ENCODE measurements at regions not wholly inside any gene's neighbourhood (a gene's known extent, or its start where the extent isn't known, plus 50 kb on each side); places are given as distances from the start of the nearest gene placed in this dataset.

GRCh38 chr12:124632519-124632984 lies 65.1 kb upstream of the NCOR2 start (continued):
- no peak for TF ChIP-seq CTCF (IDR thresholded peaks at IDR 0.05; ENCODE audit: low read depth, low read length, missing input control)

GRCh38 chr12:124631681-124632256 lies 64.4 kb upstream of the NCOR2 start:
- 93% methylated on average over 11 of the region's 11 CpGs for WGBS
- DNase-seq (ENCODE audit: low spot score), result no peak
- Histone ChIP-seq H3K9me3 (ENCODE audit: control insufficient read depth in 4 of 4, low read length in 3 of 4) (no peaks in the 10 kb centered on the region), H3K9ac (ENCODE audit: low read depth in 1 of 2, low read length in 2 of 2) (no peak overlapping the region), H3K4me3 (ENCODE audit: low read depth in 1 of 3, low read length in 3 of 3) (no peak overlapping the region), H3K4me1 (ENCODE audit: control insufficient read depth in 4 of 4, insufficient read depth in 4 of 4, low read length in 3 of 4) (no peaks in the 10 kb centered on the region), H3K27ac (ENCODE audit: low read depth in 1 of 2, low read length in 2 of 2) (no peak overlapping the region), H3K27me3 (ENCODE audit: control insufficient read depth in 4 of 4, insufficient read depth in 4 of 4, low read length in 3 of 4) (no peaks in the 10 kb centered on the region), H3K36me3 (ENCODE audit: control insufficient read depth in 4 of 4, insufficient read depth in 3 of 4, low read depth in 1 of 4, low read length in 3 of 4) (no peaks in the 10 kb centered on the region)
- no peak for TF ChIP-seq RAD21 (IDR thresholded peaks at IDR 0.05)

GRCh38 chr12:124630791-124631313 lies 63.4 kb upstream of the NCOR2 start:
- no peak for TF ChIP-seq MAX (IDR thresholded peaks at IDR 0.05)
- TF ChIP-seq ZBTB33 (IDR thresholded peaks at IDR 0.05), result no peak
- no peak for TF ChIP-seq NR2F2 (IDR thresholded peaks at IDR 0.05)
- no peak for TF ChIP-seq RXRA (IDR thresholded peaks at IDR 0.05)
- TF ChIP-seq EGR1 (IDR thresholded peaks at IDR 0.05; ENCODE audit: low read depth in 2 of 2), result no peak
- no peak for TF ChIP-seq RAD21 (IDR thresholded peaks at IDR 0.05)
- no peak for TF ChIP-seq FOXA2 (IDR thresholded peaks at IDR 0.05)
- no peak for TF ChIP-seq ATF3 (IDR thresholded peaks at IDR 0.05)
- no peak for TF ChIP-seq HNF4A (conservative IDR thresholded peaks at IDR 0.05)
- TF ChIP-seq, protein P1, sequence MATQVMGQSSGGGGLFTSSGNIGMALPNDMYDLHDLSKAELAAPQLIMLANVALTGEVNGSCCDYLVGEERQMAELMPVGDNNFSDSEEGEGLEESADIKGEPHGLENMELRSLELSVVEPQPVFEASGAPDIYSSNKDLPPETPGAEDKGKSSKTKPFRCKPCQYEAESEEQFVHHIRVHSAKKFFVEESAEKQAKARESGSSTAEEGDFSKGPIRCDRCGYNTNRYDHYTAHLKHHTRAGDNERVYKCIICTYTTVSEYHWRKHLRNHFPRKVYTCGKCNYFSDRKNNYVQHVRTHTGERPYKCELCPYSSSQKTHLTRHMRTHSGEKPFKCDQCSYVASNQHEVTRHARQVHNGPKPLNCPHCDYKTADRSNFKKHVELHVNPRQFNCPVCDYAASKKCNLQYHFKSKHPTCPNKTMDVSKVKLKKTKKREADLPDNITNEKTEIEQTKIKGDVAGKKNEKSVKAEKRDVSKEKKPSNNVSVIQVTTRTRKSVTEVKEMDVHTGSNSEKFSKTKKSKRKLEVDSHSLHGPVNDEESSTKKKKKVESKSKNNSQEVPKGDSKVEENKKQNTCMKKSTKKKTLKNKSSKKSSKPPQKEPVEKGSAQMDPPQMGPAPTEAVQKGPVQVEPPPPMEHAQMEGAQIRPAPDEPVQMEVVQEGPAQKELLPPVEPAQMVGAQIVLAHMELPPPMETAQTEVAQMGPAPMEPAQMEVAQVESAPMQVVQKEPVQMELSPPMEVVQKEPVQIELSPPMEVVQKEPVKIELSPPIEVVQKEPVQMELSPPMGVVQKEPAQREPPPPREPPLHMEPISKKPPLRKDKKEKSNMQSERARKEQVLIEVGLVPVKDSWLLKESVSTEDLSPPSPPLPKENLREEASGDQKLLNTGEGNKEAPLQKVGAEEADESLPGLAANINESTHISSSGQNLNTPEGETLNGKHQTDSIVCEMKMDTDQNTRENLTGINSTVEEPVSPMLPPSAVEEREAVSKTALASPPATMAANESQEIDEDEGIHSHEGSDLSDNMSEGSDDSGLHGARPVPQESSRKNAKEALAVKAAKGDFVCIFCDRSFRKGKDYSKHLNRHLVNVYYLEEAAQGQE (IDR thresholded peaks at IDR 0.05), result no peak
- no peak for TF ChIP-seq YY1 (IDR thresholded peaks at IDR 0.05)
- no peak for TF ChIP-seq FOXA1 (IDR thresholded peaks at IDR 0.05)
- TF ChIP-seq HNF4G (IDR thresholded peaks at IDR 0.05), result no peak
- TF ChIP-seq CTCF (IDR thresholded peaks at IDR 0.05; ENCODE audit: low read depth, low read length, missing input control), result no peak
- TF ChIP-seq SP1 (IDR thresholded peaks at IDR 0.05), result no peak
- DNase-seq (ENCODE audit: low spot score), result no peak
- no peaks in the 10 kb centered on the region for H3K36me3 ChIP-seq (ENCODE audit: control insufficient read depth in 4 of 4, insufficient read depth in 3 of 4, low read depth in 1 of 4, low read length in 3 of 4)
- no peaks in the 10 kb centered on the region for H3K9me3 ChIP-seq (ENCODE audit: control insufficient read depth in 4 of 4, low read length in 3 of 4)
- no peaks in the 10 kb centered on the region for H3K27me3 ChIP-seq (ENCODE audit: control insufficient read depth in 4 of 4, insufficient read depth in 4 of 4, low read length in 3 of 4)
- no peaks in the 10 kb centered on the region for H3K4me1 ChIP-seq (ENCODE audit: control insufficient read depth in 4 of 4, insufficient read depth in 4 of 4, low read length in 3 of 4)
- H3K27ac ChIP-seq (ENCODE audit: low read depth in 1 of 2, low read length in 2 of 2), result no peak overlapping the region
- no peak overlapping the region for H3K4me3 ChIP-seq (ENCODE audit: low read depth in 1 of 3, low read length in 3 of 3)
- no peak overlapping the region for H3K9ac ChIP-seq (ENCODE audit: low read depth in 1 of 2, low read length in 2 of 2)
- WGBS, result 93% methylated on average over 15 of the region's 15 CpGs

All from liver (tissue), 8 donors.